HEK293 (cell line): ENCODE measurements at regions not wholly inside any gene's neighbourhood (a gene's known extent, or its start where the extent isn't known, plus 50 kb on each side); places are given as distances from the start of the nearest gene placed in this dataset.

Experiments
- CTCF ChIA-PET: fragments of 350-600 bp; formaldehyde crosslinking; extraction: SDS; loops from one replicate; lab custom pipeline; 2021; ENCODE audit warnings: antibody characterized with exemption; lab: Yijun Ruan, JAX
- POLR2A ChIA-PET: fragments of 300-600 bp; formaldehyde crosslinking; extraction: SDS; loops from one replicate; lab custom pipeline; 2020; ENCODE audit warnings: antibody characterized with exemption, inconsistent platforms; lab: Yijun Ruan, JAX
- H3K27ac ChIP-seq: fragments of 200-500 bp; sonication (Bioruptor generic); 2 replicates; pipeline ENCODE4 v1.5.1; 2014; ENCODE audit warnings: low read depth, low read length, control low read depth, inconsistent platforms; ENCODE audit errors: extremely low read depth
- H3K36me3 ChIP-seq, 2 experiments: fragments of 200-500 bp in 1 of 2; sonication (Bioruptor generic) in 1 of 2; 1 replicate in 1 of 2; 2 replicates in 1 of 2; pipeline ENCODE4 v1.5.1; 2014 to 2017; ENCODE audit warnings: inconsistent platforms in 2 of 2, low read length in 2 of 2; ENCODE audit not compliant: control insufficient read depth in 2 of 2, insufficient read depth in 1 of 2
- H3K4me1 ChIP-seq: fragments of 200-500 bp; sonication (Bioruptor generic); 2 replicates; pipeline ENCODE4 v1.5.1; 2014; ENCODE audit warnings: mild to moderate bottlenecking, low read length, inconsistent platforms; ENCODE audit not compliant: control insufficient read depth, insufficient read depth
- H3K4me3 ChIP-seq: 2 replicates; pipeline ENCODE4 v1.5.1; 2011; ENCODE audit warnings: low read depth, mild to moderate bottlenecking, control low read depth, low read length, moderate library complexity
- H3K9me3 ChIP-seq: fragments of 200-500 bp; sonication (Bioruptor generic); 2 replicates; pipeline ENCODE4 v1.5.1; 2014; ENCODE audit warnings: low read depth, low read length, inconsistent platforms; ENCODE audit not compliant: control insufficient read depth, insufficient read depth
- AEBP2 ChIP-seq: fragments of 450-650 bp; formaldehyde crosslinking; IDR thresholded peaks from 2 replicates; pipeline ENCODE4 v1.5.1; 2016; ENCODE audit warnings: missing biosample characterization, missing genetic modification characterization, borderline replicate concordance
- GLIS1 ChIP-seq: fragments of 450-650 bp; formaldehyde crosslinking; IDR thresholded peaks from 2 replicates; pipeline ENCODE4 v1.5.1; 2016; ENCODE audit warnings: missing biosample characterization, missing genetic modification characterization
- PRDM2 ChIP-seq: fragments of 450-650 bp; formaldehyde crosslinking; IDR thresholded peaks from 2 replicates; pipeline ENCODE4 v1.5.1; 2016; ENCODE audit warnings: missing biosample characterization, missing genetic modification characterization, borderline replicate concordance
- YY1 ChIP-seq: fragments of 450-650 bp; formaldehyde crosslinking; IDR thresholded peaks from 2 replicates; pipeline ENCODE4 v1.5.1; 2018; ENCODE audit warnings: missing biosample characterization, missing genetic modification characterization
- ZBTB10 ChIP-seq: fragments of 450-650 bp; formaldehyde crosslinking; IDR thresholded peaks from 2 replicates; pipeline ENCODE4 v1.5.1; 2016; ENCODE audit warnings: missing biosample characterization, missing genetic modification characterization
- ZEB2 ChIP-seq: fragments of 450-650 bp; formaldehyde crosslinking; IDR thresholded peaks from 2 replicates; pipeline ENCODE4 v1.5.1; 2016; ENCODE audit warnings: missing biosample characterization, missing genetic modification characterization
- ZFP37 ChIP-seq: fragments of 450-650 bp; formaldehyde crosslinking; IDR thresholded peaks from 2 replicates; pipeline ENCODE4 v1.5.1; 2016; ENCODE audit warnings: missing biosample characterization, missing genetic modification characterization
- ZNF214 ChIP-seq: fragments of 450-650 bp; formaldehyde crosslinking; IDR thresholded peaks from 2 replicates; pipeline ENCODE4 v1.5.1; 2017; ENCODE audit warnings: missing biosample characterization, mild to moderate bottlenecking, missing genetic modification characterization, borderline replicate concordance
- ZNF23 ChIP-seq: fragments of 450-650 bp; formaldehyde crosslinking; IDR thresholded peaks from 2 replicates; pipeline ENCODE4 v1.5.1; 2016; ENCODE audit warnings: missing biosample characterization, missing genetic modification characterization, borderline replicate concordance
- ZNF266 ChIP-seq: fragments of 450-650 bp; formaldehyde crosslinking; IDR thresholded peaks from 2 replicates; pipeline ENCODE4 v1.5.1; 2016; ENCODE audit warnings: missing biosample characterization, missing genetic modification characterization, low read depth
- ZNF362 ChIP-seq: fragments of 450-650 bp; formaldehyde crosslinking; IDR thresholded peaks from 2 replicates; pipeline ENCODE4 v1.5.1; 2016; ENCODE audit warnings: missing biosample characterization, missing genetic modification characterization
- ZNF426 ChIP-seq: fragments of 450-650 bp; formaldehyde crosslinking; IDR thresholded peaks from 2 replicates; pipeline ENCODE4 v1.5.1; 2017; ENCODE audit warnings: missing biosample characterization, missing genetic modification characterization, mild to moderate bottlenecking, inconsistent platforms, moderate library complexity
- ZNF513 ChIP-seq: fragments of 450-650 bp; IDR thresholded peaks from 2 replicates; pipeline ENCODE4 v1.5.1; 2018; ENCODE audit warnings: missing biosample characterization, missing genetic modification characterization
- ZNF596 ChIP-seq: fragments of 450-650 bp; IDR thresholded peaks from 2 replicates; pipeline ENCODE4 v1.5.0; 2018; ENCODE audit warnings: missing biosample characterization, mild to moderate bottlenecking, missing genetic modification characterization, moderate library complexity
- ZNF654 ChIP-seq: fragments of 450-650 bp; formaldehyde crosslinking; IDR thresholded peaks from 2 replicates; pipeline ENCODE4 v1.5.1; 2016; ENCODE audit warnings: low read depth, missing biosample characterization, missing genetic modification characterization
- ZNF660 ChIP-seq: fragments of 450-650 bp; IDR thresholded peaks from 2 replicates; pipeline ENCODE4 v1.5.1; 2018; ENCODE audit warnings: missing biosample characterization, mild to moderate bottlenecking, missing genetic modification characterization
- ZNF664 ChIP-seq: fragments of 450-650 bp; formaldehyde crosslinking; IDR thresholded peaks from 2 replicates; pipeline ENCODE4 v1.5.1; 2016; ENCODE audit warnings: missing biosample characterization, missing genetic modification characterization
- ZNF776 ChIP-seq: fragments of 450-650 bp; formaldehyde crosslinking; IDR thresholded peaks from 2 replicates; pipeline ENCODE4 v1.5.0; 2017; ENCODE audit warnings: missing biosample characterization, missing genetic modification characterization, borderline replicate concordance
- ZNF777 ChIP-seq: fragments of 450-650 bp; formaldehyde crosslinking; IDR thresholded peaks from 2 replicates; pipeline ENCODE4 v1.5.1; 2017; ENCODE audit warnings: missing biosample characterization, missing genetic modification characterization, borderline replicate concordance
- ZNF792 ChIP-seq: fragments of 450-650 bp; formaldehyde crosslinking; IDR thresholded peaks from 2 replicates; pipeline ENCODE4 v1.5.1; 2016; ENCODE audit warnings: missing biosample characterization, missing genetic modification characterization
- ZNF843 ChIP-seq: fragments of 450-650 bp; formaldehyde crosslinking; IDR thresholded peaks from 2 replicates; pipeline ENCODE4 v1.5.1; 2016; ENCODE audit warnings: missing biosample characterization, missing genetic modification characterization
- ZSCAN23 ChIP-seq: fragments of 450-650 bp; formaldehyde crosslinking; IDR thresholded peaks from 2 replicates; pipeline ENCODE4 v1.5.1; 2016; ENCODE audit warnings: missing biosample characterization, missing genetic modification characterization

- CTCF ChIA-PET, result interaction anchor here (0.6 to 1.5 kb wide), 2 partner anchors 12 to 257 kb away, joined by 3 read pairs; no protein-coding TSS in a partner anchor
- POLR2A ChIA-PET, result no interaction called here
- Histone ChIP-seq H3K27ac (no peak overlapping the region), H3K4me3 (no peak overlapping the region), H3K4me1 (no peaks in the 10 kb centered on the region), H3K36me3 (no peaks in the 10 kb centered on the region), H3K9me3 (no peaks in the 10 kb centered on the region)
- TF ChIP-seq ZNF513 (tag by site-specific recombination) (no peak), ZNF596 (no peak), ZNF776 (tag by site-specific recombination) (no peak), ZNF664 (tag by site-specific recombination) (no peak), GLIS1 (tag by site-specific recombination) (no peak), ZNF426 (tag by site-specific recombination) (no peak), ZNF214 (tag by site-specific recombination) (no peak), ZNF660 (tag by site-specific recombination) (no peak), ZNF362 (no peak), ZNF654 (no peak), ZSCAN23 (tag by site-specific recombination) (no peak), ZNF792 (no peak), ZFP37 (no peak), ZEB2 (tag by site-specific recombination) (no peak), ZNF777 (tag by site-specific recombination) (no peak), AEBP2 (tag by site-specific recombination) (no peak), YY1 (tag by site-specific recombination) (no peak), ZNF266 (tag by site-specific recombination) (no peak)
Observed at GRCh38 chr5:25006237-25006636, 361.5 kb upstream of the CDH10 start.

- CTCF ChIA-PET, result no interaction called here
- POLR2A ChIA-PET, result no interaction called here
- TF ChIP-seq ZNF843 (tag by site-specific recombination) (no peak), ZNF23 (tag by site-specific recombination) (no peak), ZNF513 (tag by site-specific recombination) (no peak), ZNF214 (tag by site-specific recombination) (no peak), PRDM2 (tag by site-specific recombination) (no peak), ZBTB10 (tag by site-specific recombination) (no peak)
Observed at GRCh38 chr5:25005431-25005830, 360.7 kb upstream of the CDH10 start.

More at GRCh38 chr5:25005431-25005830, 360.7 kb upstream of the CDH10 start:
- H3K4me1 ChIP-seq, result no peaks in the 10 kb centered on the region
- no peaks in the 10 kb centered on the region for H3K9me3 ChIP-seq
- H3K27ac ChIP-seq, result no peak overlapping the region
- no peak overlapping the region for H3K4me3 ChIP-seq
- no peaks in the 10 kb centered on the region for H3K36me3 ChIP-seq
